ENCODE measurements at regions not wholly inside any gene's neighbourhood (a gene's known extent, or its start where the extent isn't known, plus 50 kb on each side); places are given as distances from the start of the nearest gene placed in this dataset.

DNA sequence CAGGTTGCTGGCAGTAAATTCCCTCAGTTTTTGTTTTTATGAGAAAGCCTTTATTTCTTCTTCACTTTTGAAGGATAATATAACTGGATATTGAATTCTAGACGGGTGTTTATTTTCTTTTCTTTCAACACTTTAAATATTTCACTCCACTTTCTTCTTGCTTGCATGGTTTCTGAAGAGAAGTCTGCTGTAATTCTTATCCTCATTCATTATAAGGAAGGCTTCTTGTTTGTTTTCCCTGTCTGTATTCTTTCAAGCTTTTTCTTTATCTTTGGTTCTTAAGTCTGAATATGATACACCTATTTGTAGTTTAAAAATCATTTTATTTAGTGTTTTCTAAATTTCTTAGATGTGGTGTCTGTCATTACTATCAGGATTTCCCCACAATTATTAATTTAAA, 1054.3 kb downstream of the TLE1 start:
- dilution Hi-C loops (cut with MboI; ENCODE audit: extremely low pct_ligation_motif_present, low sequenced_read_pairs): no loop called here

DNA sequence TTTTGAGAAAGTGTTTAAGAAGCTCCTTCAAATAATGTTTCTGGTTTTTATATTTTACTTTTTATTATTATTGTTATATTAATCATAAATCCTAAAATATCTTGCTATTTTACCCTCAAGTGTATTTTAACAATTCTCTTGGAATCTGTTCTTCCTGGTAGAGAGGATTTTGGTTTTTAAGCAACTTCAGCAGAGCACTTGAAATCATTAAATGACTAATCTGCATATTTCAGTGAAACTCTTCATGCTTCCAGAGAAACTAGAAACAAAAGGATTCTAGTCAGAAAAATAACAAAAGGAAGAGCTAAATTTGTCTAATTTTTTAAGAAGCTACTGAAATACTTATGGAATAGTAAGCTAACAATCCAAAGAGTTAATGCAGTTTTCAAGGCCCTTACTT, 1057.3 kb downstream of the TLE1 start:
- Histone ChIP-seq H4K20me1 (ENCODE audit: control insufficient read depth, extremely low read depth, insufficient read depth, low read length) (no peaks in the 10 kb centered on the region), H3K4me2 (ENCODE audit: control insufficient read depth, extremely low read depth, insufficient read depth, low read depth, low read length) (no peak overlapping the region), H3K79me2 (ENCODE audit: control insufficient read depth, insufficient read depth, low read length) (no peaks in the 10 kb centered on the region), H3K4me1 (ENCODE audit: control insufficient read depth, extremely low read depth, insufficient read depth, low read length) (no peaks in the 10 kb centered on the region), H3K27ac (ENCODE audit: control insufficient read depth, insufficient read depth, low read length) (no peak overlapping the region), H3K4me3 (ENCODE audit: control insufficient read depth in 2 of 3, extremely low read depth in 1 of 3, insufficient read depth in 2 of 3, low read depth in 1 of 3, low read length in 3 of 3) (no peak overlapping the region), H3K9me3 (ENCODE audit: control insufficient read depth, low read depth, low read length) (no peaks in the 10 kb centered on the region), H2AFZ (ENCODE audit: control insufficient read depth, low read length) (no peak overlapping the region), H3K27me3 (ENCODE audit: control insufficient read depth, extremely low read depth, insufficient read depth, low read length) (no peaks in the 10 kb centered on the region), H3K36me3 (ENCODE audit: control insufficient read depth in 2 of 2, extremely low read depth in 1 of 2, insufficient read depth in 2 of 2, low read length in 2 of 2) (no peaks in the 10 kb centered on the region), H3K9ac (ENCODE audit: control insufficient read depth, extremely low read depth, insufficient read depth, low read length) (no peak overlapping the region), H3K9me1 (ENCODE audit: control insufficient read depth, extremely low read depth, insufficient read depth, low read length) (no peaks in the 10 kb centered on the region)
- dilution Hi-C loops (cut with MboI; ENCODE audit: extremely low pct_ligation_motif_present, low sequenced_read_pairs): no loop called here
- TF ChIP-seq, protein P1, sequence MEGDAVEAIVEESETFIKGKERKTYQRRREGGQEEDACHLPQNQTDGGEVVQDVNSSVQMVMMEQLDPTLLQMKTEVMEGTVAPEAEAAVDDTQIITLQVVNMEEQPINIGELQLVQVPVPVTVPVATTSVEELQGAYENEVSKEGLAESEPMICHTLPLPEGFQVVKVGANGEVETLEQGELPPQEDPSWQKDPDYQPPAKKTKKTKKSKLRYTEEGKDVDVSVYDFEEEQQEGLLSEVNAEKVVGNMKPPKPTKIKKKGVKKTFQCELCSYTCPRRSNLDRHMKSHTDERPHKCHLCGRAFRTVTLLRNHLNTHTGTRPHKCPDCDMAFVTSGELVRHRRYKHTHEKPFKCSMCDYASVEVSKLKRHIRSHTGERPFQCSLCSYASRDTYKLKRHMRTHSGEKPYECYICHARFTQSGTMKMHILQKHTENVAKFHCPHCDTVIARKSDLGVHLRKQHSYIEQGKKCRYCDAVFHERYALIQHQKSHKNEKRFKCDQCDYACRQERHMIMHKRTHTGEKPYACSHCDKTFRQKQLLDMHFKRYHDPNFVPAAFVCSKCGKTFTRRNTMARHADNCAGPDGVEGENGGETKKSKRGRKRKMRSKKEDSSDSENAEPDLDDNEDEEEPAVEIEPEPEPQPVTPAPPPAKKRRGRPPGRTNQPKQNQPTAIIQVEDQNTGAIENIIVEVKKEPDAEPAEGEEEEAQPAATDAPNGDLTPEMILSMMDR (optimal IDR thresholded peaks at IDR 0.05 in 1 of 3, IDR thresholded peaks at IDR 0.05 in 1 of 3, conservative IDR thresholded peaks at IDR 0.05 in 1 of 3; ENCODE audit: extremely low read depth in 1 of 3, insufficient read depth in 2 of 3, low read length in 3 of 3): no peak
- TF ChIP-seq EZH2 (IDR thresholded peaks at IDR 0.05; ENCODE audit: low read length): no peak
- FAIRE-seq (no peak), DNase-seq (ENCODE audit: low read depth, low spot score) (no peak)

More for the DNA sequence above, 1054.3 kb downstream of the TLE1 start:
- Histone ChIP-seq H3K4me1 (ENCODE audit: control insufficient read depth, extremely low read depth, insufficient read depth, low read length) (no peaks in the 10 kb centered on the region), H3K4me2 (ENCODE audit: control insufficient read depth, extremely low read depth, insufficient read depth, low read depth, low read length) (no peak overlapping the region), H3K9me3 (ENCODE audit: control insufficient read depth, low read depth, low read length) (no peaks in the 10 kb centered on the region), H4K20me1 (ENCODE audit: control insufficient read depth, extremely low read depth, insufficient read depth, low read length) (no peaks in the 10 kb centered on the region), H3K79me2 (ENCODE audit: control insufficient read depth, insufficient read depth, low read length) (no peaks in the 10 kb centered on the region), H3K36me3 (ENCODE audit: control insufficient read depth in 2 of 2, extremely low read depth in 1 of 2, insufficient read depth in 2 of 2, low read length in 2 of 2) (no peaks in the 10 kb centered on the region), H3K27ac (ENCODE audit: control insufficient read depth, insufficient read depth, low read length) (no peak overlapping the region), H3K9ac (ENCODE audit: control insufficient read depth, extremely low read depth, insufficient read depth, low read length) (no peak overlapping the region), H2AFZ (ENCODE audit: control insufficient read depth, low read length) (no peak overlapping the region), H3K4me3 (ENCODE audit: control insufficient read depth in 2 of 3, extremely low read depth in 1 of 3, insufficient read depth in 2 of 3, low read depth in 1 of 3, low read length in 3 of 3) (no peak overlapping the region), H3K9me1 (ENCODE audit: control insufficient read depth, extremely low read depth, insufficient read depth, low read length) (no peaks in the 10 kb centered on the region), H3K27me3 (ENCODE audit: control insufficient read depth, extremely low read depth, insufficient read depth, low read length) (no peaks in the 10 kb centered on the region)
- TF ChIP-seq, protein P1 (optimal IDR thresholded peaks at IDR 0.05 in 1 of 3, IDR thresholded peaks at IDR 0.05 in 1 of 3, conservative IDR thresholded peaks at IDR 0.05 in 1 of 3; ENCODE audit: extremely low read depth in 1 of 3, insufficient read depth in 2 of 3, low read length in 3 of 3): no peak
- no peak for TF ChIP-seq EZH2 (IDR thresholded peaks at IDR 0.05; ENCODE audit: low read length)
- FAIRE-seq (no peak), DNase-seq (ENCODE audit: low read depth, low spot score) (no peak)
